K562 (cell line): ENCODE measurements at regions not wholly inside any gene's neighbourhood (a gene's known extent, or its start where the extent isn't known, plus 50 kb on each side); places are given as distances from the start of the nearest gene placed in this dataset.

Source experiments
- BACH1 ChIP-seq: fragments of 200-800 bp; sonication (Bioruptor generic); IDR thresholded peaks from 2 replicates; pipeline ENCODE4 v1.6.1; 2016; ENCODE audit warnings: missing genetic modification characterization, missing compliant biosample characterization
- CBFB ChIP-seq: sonication (generic); formaldehyde crosslinking; IDR thresholded peaks from 2 replicates; pipeline ENCODE4 v1.4.0; 2020; ENCODE audit warnings: mild to moderate bottlenecking, missing genetic modification reagents
- FOXA3 ChIP-seq, 2 experiments: fragments of 450-650 bp in 1 of 2; sonication (generic) in 1 of 2; formaldehyde crosslinking; IDR thresholded peaks in 1 of 2; conservative IDR thresholded peaks in 1 of 2; 2 replicates each; pipeline versions ENCODE4 v1.4.0 to v1.8.0; 2020 to 2022; ENCODE audit warnings: mild to moderate bottlenecking in 2 of 2, missing genetic modification reagents in 1 of 2
- JUN ChIP-seq, 2 experiments: sonication (generic) in 1 of 2; formaldehyde crosslinking in 1 of 2; IDR thresholded peaks; 2 replicates each; pipeline versions ENCODE4 v1.6.1 to v1.8.0; 2012 to 2022; ENCODE audit warnings: borderline replicate concordance in 2 of 2, mild to moderate bottlenecking in 2 of 2, improper control_type of control experiment in 1 of 2, low read depth in 1 of 2, low read length in 1 of 2, missing genetic modification reagents in 1 of 2
- KLF10 ChIP-seq: fragments of 250-450 bp; sonication (Bioruptor Pico); IDR thresholded peaks from 2 replicates; pipeline ENCODE4 v1.6.1; 2021; ENCODE audit warnings: matching md5 sums
- MEF2A ChIP-seq: IDR thresholded peaks from 2 replicates; pipeline ENCODE4 v1.6.1; 2011; ENCODE audit warnings: low read depth, mild to moderate bottlenecking, low read length, moderate library complexity; ENCODE audit not compliant: control insufficient read depth
- PTBP1 ChIP-seq: fragments of 200-400 bp; formaldehyde crosslinking; IDR thresholded peaks from 2 replicates; pipeline ENCODE4 v1.6.1; 2017; ENCODE audit warnings: low read depth, low read length
- SIN3A ChIP-seq, 2 experiments: fragments of 150-350 bp in 1 of 2; IDR thresholded peaks; 2 replicates each; pipeline ENCODE4 v1.6.1; 2011 to 2016; ENCODE audit warnings: borderline replicate concordance in 2 of 2, low read depth in 2 of 2, low read length in 2 of 2, mild to moderate bottlenecking in 2 of 2, moderate library complexity in 2 of 2; ENCODE audit not compliant: control insufficient read depth in 1 of 2
- SMC3 ChIP-seq: conservative IDR thresholded peaks from 2 replicates; pipeline ENCODE4 v1.6.1; 2011; ENCODE audit warnings: low read depth, low read length, improper control_type of control experiment; ENCODE audit not compliant: insufficient read depth
- ZNF354B ChIP-seq: fragments of 250-450 bp; sonication (Bioruptor Pico); IDR thresholded peaks from 2 replicates; pipeline ENCODE4 v1.4.0; 2020
- ZZZ3 ChIP-seq: fragments of 450-650 bp; IDR thresholded peaks from 2 replicates; pipeline ENCODE4 v1.6.1; 2016; ENCODE audit warnings: antibody characterized with exemption, mild to moderate bottlenecking, moderate library complexity
- TF ChIP-seq, protein P1 (sequence below): fragments of 250-450 bp; sonication (Bioruptor Pico); IDR thresholded peaks from 2 replicates; pipeline ENCODE4 v1.4.0; 2020; ENCODE audit warnings: mild to moderate bottlenecking, moderate library complexity, borderline replicate concordance
- TF ChIP-seq, protein P2 (sequence below), 3 experiments: IDR thresholded peaks in 2 of 3; conservative IDR thresholded peaks in 1 of 3; 2 replicates each; pipeline ENCODE4 v1.5.1; 2011 to 2012; ENCODE audit warnings: low read length in 3 of 3, mild to moderate bottlenecking in 3 of 3, control low read depth in 2 of 3, improper control_type of control experiment in 1 of 3, inconsistent platforms in 1 of 3, low read depth in 1 of 3, mixed read lengths in 1 of 3, moderate library complexity in 1 of 3; ENCODE audit not compliant: insufficient read depth in 2 of 3

DNA sequence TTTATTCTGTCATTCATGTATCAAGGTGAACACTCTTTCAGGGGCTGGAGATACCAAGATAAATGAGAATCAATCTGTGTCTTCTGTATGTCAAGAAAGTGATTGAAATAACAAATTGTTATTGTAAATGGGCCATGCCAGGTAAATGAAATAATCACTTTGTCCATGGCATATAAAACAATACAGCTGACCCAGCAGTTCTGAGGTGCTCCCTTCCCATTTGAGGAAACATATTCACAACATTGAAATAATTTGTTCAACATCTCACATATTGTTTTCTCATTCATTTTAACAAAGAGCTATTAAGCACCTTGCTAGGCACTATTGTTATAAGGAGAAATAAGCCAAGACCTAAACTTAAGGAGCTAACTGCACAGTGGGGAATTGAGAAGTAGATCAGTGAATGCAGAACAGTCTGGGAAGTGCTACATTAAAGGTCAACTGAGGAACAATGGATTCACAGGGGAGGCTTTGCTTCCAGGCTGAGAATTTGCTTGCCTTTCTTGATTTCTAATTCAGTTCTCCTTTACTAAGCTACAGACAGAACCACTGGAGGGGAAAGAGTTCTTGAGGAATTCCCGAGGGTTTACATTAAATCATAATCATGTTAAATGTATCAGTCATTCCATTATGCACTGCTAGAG lies 806.3 kb upstream of the ARPP21 start:
- no peak for TF ChIP-seq SIN3A (IDR thresholded peaks at IDR 0.05; ENCODE audit: borderline replicate concordance in 2 of 2, control insufficient read depth in 1 of 2, low read depth in 2 of 2, low read length in 2 of 2)
- TF ChIP-seq JUN (IDR thresholded peaks at IDR 0.05; ENCODE audit: borderline replicate concordance, low read depth, low read length), result no peak
- TF ChIP-seq JUN (CRISPR knock-in tag; IDR thresholded peaks at IDR 0.05; ENCODE audit: borderline replicate concordance), result no peak
- no peak for TF ChIP-seq FOXA3 (CRISPR knock-in tag; conservative IDR thresholded peaks at IDR 0.05 in 1 of 2, IDR thresholded peaks at IDR 0.05 in 1 of 2)
- no peak for TF ChIP-seq KLF10
- TF ChIP-seq ZNF354B (CRISPR knock-in tag), result no peak
- no peak for TF ChIP-seq BACH1 (tag)
- TF ChIP-seq, protein P1, sequence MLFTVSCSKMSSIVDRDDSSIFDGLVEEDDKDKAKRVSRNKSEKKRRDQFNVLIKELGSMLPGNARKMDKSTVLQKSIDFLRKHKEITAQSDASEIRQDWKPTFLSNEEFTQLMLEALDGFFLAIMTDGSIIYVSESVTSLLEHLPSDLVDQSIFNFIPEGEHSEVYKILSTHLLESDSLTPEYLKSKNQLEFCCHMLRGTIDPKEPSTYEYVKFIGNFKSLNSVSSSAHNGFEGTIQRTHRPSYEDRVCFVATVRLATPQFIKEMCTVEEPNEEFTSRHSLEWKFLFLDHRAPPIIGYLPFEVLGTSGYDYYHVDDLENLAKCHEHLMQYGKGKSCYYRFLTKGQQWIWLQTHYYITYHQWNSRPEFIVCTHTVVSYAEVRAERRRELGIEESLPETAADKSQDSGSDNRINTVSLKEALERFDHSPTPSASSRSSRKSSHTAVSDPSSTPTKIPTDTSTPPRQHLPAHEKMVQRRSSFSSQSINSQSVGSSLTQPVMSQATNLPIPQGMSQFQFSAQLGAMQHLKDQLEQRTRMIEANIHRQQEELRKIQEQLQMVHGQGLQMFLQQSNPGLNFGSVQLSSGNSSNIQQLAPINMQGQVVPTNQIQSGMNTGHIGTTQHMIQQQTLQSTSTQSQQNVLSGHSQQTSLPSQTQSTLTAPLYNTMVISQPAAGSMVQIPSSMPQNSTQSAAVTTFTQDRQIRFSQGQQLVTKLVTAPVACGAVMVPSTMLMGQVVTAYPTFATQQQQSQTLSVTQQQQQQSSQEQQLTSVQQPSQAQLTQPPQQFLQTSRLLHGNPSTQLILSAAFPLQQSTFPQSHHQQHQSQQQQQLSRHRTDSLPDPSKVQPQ (CRISPR knock-in tag), result no peak
- TF ChIP-seq, protein P2, sequence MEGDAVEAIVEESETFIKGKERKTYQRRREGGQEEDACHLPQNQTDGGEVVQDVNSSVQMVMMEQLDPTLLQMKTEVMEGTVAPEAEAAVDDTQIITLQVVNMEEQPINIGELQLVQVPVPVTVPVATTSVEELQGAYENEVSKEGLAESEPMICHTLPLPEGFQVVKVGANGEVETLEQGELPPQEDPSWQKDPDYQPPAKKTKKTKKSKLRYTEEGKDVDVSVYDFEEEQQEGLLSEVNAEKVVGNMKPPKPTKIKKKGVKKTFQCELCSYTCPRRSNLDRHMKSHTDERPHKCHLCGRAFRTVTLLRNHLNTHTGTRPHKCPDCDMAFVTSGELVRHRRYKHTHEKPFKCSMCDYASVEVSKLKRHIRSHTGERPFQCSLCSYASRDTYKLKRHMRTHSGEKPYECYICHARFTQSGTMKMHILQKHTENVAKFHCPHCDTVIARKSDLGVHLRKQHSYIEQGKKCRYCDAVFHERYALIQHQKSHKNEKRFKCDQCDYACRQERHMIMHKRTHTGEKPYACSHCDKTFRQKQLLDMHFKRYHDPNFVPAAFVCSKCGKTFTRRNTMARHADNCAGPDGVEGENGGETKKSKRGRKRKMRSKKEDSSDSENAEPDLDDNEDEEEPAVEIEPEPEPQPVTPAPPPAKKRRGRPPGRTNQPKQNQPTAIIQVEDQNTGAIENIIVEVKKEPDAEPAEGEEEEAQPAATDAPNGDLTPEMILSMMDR (IDR thresholded peaks at IDR 0.05 in 2 of 3, conservative IDR thresholded peaks at IDR 0.05 in 1 of 3; ENCODE audit: insufficient read depth in 2 of 3, low read depth in 1 of 3, low read length in 3 of 3), result no peak
- TF ChIP-seq CBFB (CRISPR knock-in tag), result no peak
- no peak for TF ChIP-seq SMC3
- TF ChIP-seq PTBP1, result no peak
- TF ChIP-seq MEF2A, result no peak
- no peak for TF ChIP-seq ZZZ3
